ENCODE measurements at regions not wholly inside any gene's neighbourhood (a gene's known extent, or its start where the extent isn't known, plus 50 kb on each side); places are given as distances from the start of the nearest gene placed in this dataset.

GRCh38 chr15:98324341-98324970, 323.9 kb upstream of the IGF1R start:
- peaks cover 8% of the 10 kb centered on the region for H3K27me3 ChIP-seq
- H3K36me3 ChIP-seq = no peaks in the 10 kb centered on the region
- no peak overlapping the region for H3K4me3 ChIP-seq (ENCODE audit: low read depth, low read length)
- no peak for DNase-seq
- no peak for TF ChIP-seq CTCF (IDR thresholded peaks at IDR 0.05; ENCODE audit: low read depth, low read length)
- H3K9me3 ChIP-seq = no peaks in the 10 kb centered on the region
- no peaks in the 10 kb centered on the region for H3K4me1 ChIP-seq

GRCh38 chr15:98326804-98327203, 321.5 kb upstream of the IGF1R start:
- H3K27me3 ChIP-seq = peaks cover 27% of the 10 kb centered on the region
- no peaks in the 10 kb centered on the region for H3K4me1 ChIP-seq
- no peak for DNase-seq
- H3K9me3 ChIP-seq = no peaks in the 10 kb centered on the region
- no peak for TF ChIP-seq CTCF (IDR thresholded peaks at IDR 0.05; ENCODE audit: low read depth, low read length)
- no peak overlapping the region for H3K4me3 ChIP-seq (ENCODE audit: low read depth, low read length)
- no peaks in the 10 kb centered on the region for H3K36me3 ChIP-seq

- TF ChIP-seq CTCF (IDR thresholded peaks at IDR 0.05; ENCODE audit: low read depth, low read length) = no peak
- peaks cover 43% of the 10 kb centered on the region for H3K27me3 ChIP-seq
Measured at GRCh38 chr15:98330258-98330657, 318.1 kb upstream of the IGF1R start.

GRCh38 chr15:98330692-98331435, 317.5 kb upstream of the IGF1R start:
- H3K4me1 ChIP-seq = no peaks in the 10 kb centered on the region
- H3K4me3 ChIP-seq (ENCODE audit: low read depth, low read length) = no peak overlapping the region
- H3K9me3 ChIP-seq = no peaks in the 10 kb centered on the region
- H3K36me3 ChIP-seq = no peaks in the 10 kb centered on the region
- DNase-seq = no peak
- H3K27me3 ChIP-seq = peaks cover 43% of the 10 kb centered on the region
- no peak for TF ChIP-seq CTCF (IDR thresholded peaks at IDR 0.05; ENCODE audit: low read depth, low read length)

More at GRCh38 chr15:98330258-98330657, 318.1 kb upstream of the IGF1R start:
- DNase-seq = no peak
- Histone ChIP-seq H3K4me1 (no peaks in the 10 kb centered on the region), H3K36me3 (no peaks in the 10 kb centered on the region), H3K9me3 (no peaks in the 10 kb centered on the region), H3K4me3 (ENCODE audit: low read depth, low read length) (no peak overlapping the region)

GRCh38 chr15:98331676-98332075, 316.7 kb upstream of the IGF1R start:
- Histone ChIP-seq H3K36me3 (no peaks in the 10 kb centered on the region), H3K9me3 (no peaks in the 10 kb centered on the region), H3K27me3 (peaks cover 43% of the 10 kb centered on the region), H3K4me1 (no peaks in the 10 kb centered on the region), H3K4me3 (ENCODE audit: low read depth, low read length) (no peak overlapping the region)
- DNase-seq = no peak
- no peak for TF ChIP-seq CTCF (IDR thresholded peaks at IDR 0.05; ENCODE audit: low read depth, low read length)

- Histone ChIP-seq H3K4me1 (no peaks in the 10 kb centered on the region), H3K9me3 (no peaks in the 10 kb centered on the region), H3K36me3 (no peaks in the 10 kb centered on the region), H3K4me3 (ENCODE audit: low read depth, low read length) (no peak overlapping the region), H3K27me3 (peaks cover 39% of the 10 kb centered on the region)
- no peak for TF ChIP-seq CTCF (IDR thresholded peaks at IDR 0.05; ENCODE audit: low read depth, low read length)
- no peak for DNase-seq
Measured at GRCh38 chr15:98333251-98333650, 315.1 kb upstream of the IGF1R start.

Data from BE2C (cell line).